ENCODE measurements at regions not wholly inside any gene's neighbourhood (a gene's known extent, or its start where the extent isn't known, plus 50 kb on each side); places are given as distances from the start of the nearest gene placed in this dataset.

DNA sequence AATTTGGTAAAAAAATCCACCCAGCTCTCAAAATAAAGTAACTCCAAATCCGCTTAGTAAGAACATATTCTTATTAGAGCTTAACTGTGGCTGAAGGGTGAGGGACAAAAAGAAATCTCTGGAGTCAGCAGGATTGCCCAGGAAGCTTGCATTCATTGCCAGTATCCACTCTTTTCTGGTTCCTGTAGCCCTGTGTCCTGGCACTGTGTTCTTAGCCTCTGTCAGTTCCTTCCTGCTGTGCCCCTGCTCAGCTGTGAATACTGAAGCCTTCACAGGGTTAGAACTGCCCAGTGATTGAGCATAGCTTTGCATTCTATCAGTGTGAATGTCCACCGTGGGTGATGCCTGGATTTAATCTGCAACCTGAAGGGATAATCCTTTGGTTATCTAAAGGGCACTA lies 266.9 kb upstream of the PELI2 start:
- Mint-ChIP-seq H3K4me1 (ENCODE audit: low read depth, unreplicated experiment) (no peaks in the 10 kb centered on the region), H3K27ac (ENCODE audit: unreplicated experiment) (no peak overlapping the region), H3K9me3 (ENCODE audit: unreplicated experiment) (no peaks in the 10 kb centered on the region), H3K27me3 (ENCODE audit: insufficient read depth, unreplicated experiment) (no peaks in the 10 kb centered on the region), H3K4me3 (ENCODE audit: unreplicated experiment) (no peak overlapping the region), H3K36me3 (ENCODE audit: insufficient read depth, unreplicated experiment) (no peaks in the 10 kb centered on the region)
- intact Hi-C loops (cut with micrococcal nuclease; ENCODE audit: unreplicated experiment), result no loop called here
- ChIA-PET CTCF (no interaction called here), POLR2A (no interaction called here)
- DNase-seq, result no peak
- H3K4me3 ChIP-seq (ENCODE audit: low read depth, low read length), result no peak overlapping the region
- H3K27me3 ChIP-seq (replicated peaks; ENCODE audit: control insufficient read depth, insufficient read depth, low read length), result no peaks in the 10 kb centered on the region
- BruUV-seq (replicated peaks), result no TSS peak
- no peak for TF ChIP-seq CTCF (IDR thresholded peaks at IDR 0.05; ENCODE audit: insufficient read depth in 1 of 2, low read depth in 1 of 2, low read length in 1 of 2, severe bottlenecking in 1 of 2, unreplicated experiment in 1 of 2)
- no peaks in the 10 kb centered on the region for H3K4me1 ChIP-seq
- H3K9me3 ChIP-seq, result no peaks in the 10 kb centered on the region
- no peaks in the 10 kb centered on the region for H3K36me3 ChIP-seq (ENCODE audit: control insufficient read depth, insufficient read depth, low read length)

GRCh38 chr14:55851961-55852360 lies 266.2 kb upstream of the PELI2 start:
- Mint-ChIP-seq H3K9me3 (ENCODE audit: unreplicated experiment) (no peaks in the 10 kb centered on the region), H3K4me1 (ENCODE audit: low read depth, unreplicated experiment) (no peaks in the 10 kb centered on the region), H3K4me3 (ENCODE audit: unreplicated experiment) (no peak overlapping the region), H3K27ac (ENCODE audit: unreplicated experiment) (no peak overlapping the region), H3K36me3 (ENCODE audit: insufficient read depth, unreplicated experiment) (no peaks in the 10 kb centered on the region), H3K27me3 (ENCODE audit: insufficient read depth, unreplicated experiment) (no peaks in the 10 kb centered on the region)
- no TSS peak for BruUV-seq (replicated peaks)
- intact Hi-C loops (cut with micrococcal nuclease; ENCODE audit: unreplicated experiment), result no loop called here
- ChIA-PET CTCF (no interaction called here), POLR2A (no interaction called here)
- TF ChIP-seq CTCF (IDR thresholded peaks at IDR 0.05; ENCODE audit: insufficient read depth in 1 of 2, low read depth in 1 of 2, low read length in 1 of 2, severe bottlenecking in 1 of 2, unreplicated experiment in 1 of 2), result no peak
- no peak for DNase-seq
- Histone ChIP-seq H3K9me3 (no peaks in the 10 kb centered on the region), H3K4me3 (ENCODE audit: low read depth, low read length) (no peak overlapping the region), H3K27me3 (replicated peaks; ENCODE audit: control insufficient read depth, insufficient read depth, low read length) (no peaks in the 10 kb centered on the region), H3K36me3 (ENCODE audit: control insufficient read depth, insufficient read depth, low read length) (no peaks in the 10 kb centered on the region), H3K4me1 (no peaks in the 10 kb centered on the region)

- peaks cover 27% of the 10 kb centered on the region for H3K9me3 Mint-ChIP-seq (ENCODE audit: unreplicated experiment)
- H3K4me1 ChIP-seq, result no peaks in the 10 kb centered on the region
- CTCF ChIA-PET, result interaction anchor here (0.7 kb wide), 1 partner anchor 196 kb away, joined by 3 read pairs; no protein-coding TSS in a partner anchor
- no peaks in the 10 kb centered on the region for H3K27me3 ChIP-seq (replicated peaks; ENCODE audit: control insufficient read depth, insufficient read depth, low read length)
- TF ChIP-seq CTCF (IDR thresholded peaks at IDR 0.05; ENCODE audit: insufficient read depth in 1 of 2, low read depth in 1 of 2, low read length in 1 of 2, severe bottlenecking in 1 of 2, unreplicated experiment in 1 of 2), result no peak
- no peaks in the 10 kb centered on the region for H3K36me3 Mint-ChIP-seq (ENCODE audit: insufficient read depth, unreplicated experiment)
- no peak overlapping the region for H3K4me3 ChIP-seq (ENCODE audit: low read depth, low read length)
- H3K4me3 Mint-ChIP-seq (ENCODE audit: unreplicated experiment), result no peak overlapping the region
- no TSS peak for BruUV-seq (replicated peaks)
- no peaks in the 10 kb centered on the region for H3K27me3 Mint-ChIP-seq (ENCODE audit: insufficient read depth, unreplicated experiment)
- no peaks in the 10 kb centered on the region for H3K9me3 ChIP-seq
- intact Hi-C loops (cut with micrococcal nuclease; ENCODE audit: unreplicated experiment), result no loop called here
- no peak overlapping the region for H3K27ac Mint-ChIP-seq (ENCODE audit: unreplicated experiment)
- DNase-seq, result no peak
- POLR2A ChIA-PET, result no interaction called here
- H3K36me3 ChIP-seq (ENCODE audit: control insufficient read depth, insufficient read depth, low read length), result no peaks in the 10 kb centered on the region
- H3K4me1 Mint-ChIP-seq (ENCODE audit: low read depth, unreplicated experiment), result no peaks in the 10 kb centered on the region
Measured at GRCh38 chr14:55855751-55856150, 262.5 kb upstream of the PELI2 start.
